HG03342 (cell line): ENCODE measurements at regions not wholly inside any gene's neighbourhood (a gene's known extent, or its start where the extent isn't known, plus 50 kb on each side); places are given as distances from the start of the nearest gene placed in this dataset.

Source experiments
- ATAC-seq: cut with Tn5 transposase; IDR thresholded peaks from one replicate; pipeline ENCODE4 v1.9.1; 2021; ENCODE audit warnings: mild to moderate bottlenecking, moderate library complexity; ENCODE audit not compliant: unreplicated experiment

GRCh38 chr9:20200991-20201431 is 412.2 kb upstream of the SLC24A2 start:
- ATAC-seq: no peak

DNA sequence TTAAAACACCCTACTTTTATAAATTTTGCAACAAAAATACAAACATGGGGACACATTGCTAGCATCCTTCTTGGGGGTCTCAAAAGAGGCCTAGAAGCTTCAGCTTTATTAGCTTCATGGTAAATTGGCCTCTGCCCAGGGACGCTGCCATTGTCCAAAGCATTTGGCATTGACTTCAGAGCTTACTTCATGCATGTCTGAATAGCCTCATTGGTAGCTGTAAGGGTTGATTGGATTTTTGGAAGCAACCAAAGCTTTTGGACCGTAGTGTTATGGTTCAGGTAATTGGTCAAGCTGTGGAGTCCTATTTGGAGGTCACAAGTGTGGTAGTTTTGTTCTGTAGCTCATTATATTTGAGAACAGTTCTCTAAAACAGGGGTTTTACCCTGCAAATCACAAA is 411.7 kb upstream of the SLC24A2 start:
- no peak for ATAC-seq

DNA sequence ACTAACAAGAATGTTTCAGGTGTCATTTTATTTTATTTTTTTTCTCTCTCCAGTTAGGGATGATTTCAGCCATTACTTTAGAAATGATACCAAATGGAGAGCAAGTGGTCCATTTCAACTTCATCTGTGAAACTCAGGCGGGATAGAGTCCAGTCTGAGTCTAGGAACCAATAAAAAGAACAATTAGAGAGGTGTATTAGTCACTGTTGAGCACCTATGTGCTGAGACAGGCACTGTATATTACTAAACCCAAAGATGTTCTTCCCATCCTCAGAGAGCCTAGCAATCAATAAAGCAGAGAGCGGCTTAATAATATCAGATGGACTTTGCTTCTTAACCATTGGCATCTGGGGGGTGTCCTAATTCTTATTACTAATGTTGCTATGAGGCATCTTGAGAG is 410.3 kb upstream of the SLC24A2 start:
- no peak for ATAC-seq

GRCh38 chr9:20197976-20198685 is 409.3 kb upstream of the SLC24A2 start:
- ATAC-seq: no peak

DNA sequence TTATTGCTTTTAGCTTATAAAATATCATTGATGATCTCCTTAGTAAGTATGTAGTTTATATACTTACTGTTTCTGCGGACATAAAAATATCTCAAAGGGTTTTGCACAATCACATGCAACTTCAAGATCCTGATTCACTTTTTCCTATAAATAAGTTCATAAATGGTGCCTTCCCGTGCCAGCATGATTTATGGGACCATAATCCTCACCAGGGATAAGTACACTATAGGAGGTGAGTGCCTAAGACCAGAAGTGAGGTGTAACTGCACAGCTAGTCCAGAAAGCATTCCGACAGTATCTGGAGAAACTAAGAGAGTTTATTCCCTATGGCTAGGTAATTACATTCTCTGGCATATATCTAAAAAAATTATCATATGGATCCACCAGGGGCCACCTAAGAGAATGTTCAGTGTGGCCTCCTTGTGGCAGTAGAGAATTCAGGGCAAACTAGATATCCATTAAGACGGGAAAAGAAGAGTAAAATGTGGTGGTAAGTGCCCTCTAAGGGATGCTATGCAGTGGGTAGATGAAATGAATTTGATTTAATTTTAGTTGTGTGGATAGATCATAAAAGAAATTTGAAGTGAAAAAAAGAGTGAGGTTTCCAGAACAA is 402.5 kb upstream of the SLC24A2 start:
- ATAC-seq: no peak

DNA sequence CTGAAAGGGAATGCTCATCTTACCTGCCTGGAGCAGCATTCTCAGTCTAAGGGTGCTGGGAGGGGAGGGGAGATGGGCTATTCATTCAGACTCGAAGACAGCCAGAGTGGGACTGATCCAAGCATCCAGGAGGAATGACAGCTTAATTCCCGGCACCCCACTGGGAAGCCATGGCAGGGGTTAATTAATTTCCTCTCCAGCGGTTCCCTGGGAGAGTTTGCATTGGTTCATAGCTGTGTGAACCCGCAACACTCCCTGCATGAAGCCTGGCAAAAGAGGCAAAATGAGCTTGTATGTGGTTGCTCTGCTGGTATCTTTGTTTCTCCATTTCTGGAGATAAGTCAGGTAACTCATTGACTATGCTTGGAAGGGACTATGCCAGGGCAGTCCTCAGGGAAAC is 401.0 kb upstream of the SLC24A2 start:
- no peak for ATAC-seq

GRCh38 chr9:20188616-20189369 is 400.0 kb upstream of the SLC24A2 start:
- no peak for ATAC-seq

DNA sequence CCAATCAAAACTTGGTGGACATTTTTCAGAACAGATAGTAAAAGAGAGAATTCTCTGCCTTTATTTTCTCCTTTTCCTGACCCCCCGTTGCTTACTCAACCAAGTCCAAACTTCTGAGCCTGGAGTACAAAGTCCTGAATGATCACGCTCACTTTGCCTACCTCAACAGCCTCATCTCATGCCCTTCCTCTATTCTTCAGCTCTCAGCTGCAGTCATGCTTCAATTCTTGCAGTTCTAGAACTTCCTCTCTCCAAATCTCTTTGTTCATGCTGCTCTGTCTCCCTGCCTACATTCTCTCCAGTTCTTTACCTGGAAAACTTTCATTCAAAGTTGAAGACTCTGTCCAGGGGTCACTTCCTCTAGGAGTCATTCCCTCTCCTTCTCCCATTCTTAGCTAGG is 398.5 kb upstream of the SLC24A2 start:
- ATAC-seq: no peak

DNA sequence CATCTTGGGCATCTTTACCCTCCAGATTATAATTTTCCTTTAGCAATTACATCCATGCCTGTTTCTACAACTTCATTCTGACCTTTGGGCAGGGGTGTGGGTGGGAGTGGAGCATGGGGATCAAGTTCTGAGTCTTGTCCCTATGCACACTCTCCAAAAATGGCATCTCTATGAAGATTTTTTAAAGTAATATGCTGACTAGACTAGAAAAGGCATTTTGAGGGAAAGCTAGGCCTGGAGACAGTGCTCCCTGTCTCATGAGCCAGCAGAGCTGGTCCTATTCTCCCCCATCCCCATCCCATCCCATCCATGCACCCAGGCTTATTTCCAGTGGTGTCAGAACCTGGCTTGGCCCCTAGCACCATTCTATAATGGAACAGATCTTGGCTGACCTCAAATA is 398.0 kb upstream of the SLC24A2 start:
- no peak for ATAC-seq

DNA sequence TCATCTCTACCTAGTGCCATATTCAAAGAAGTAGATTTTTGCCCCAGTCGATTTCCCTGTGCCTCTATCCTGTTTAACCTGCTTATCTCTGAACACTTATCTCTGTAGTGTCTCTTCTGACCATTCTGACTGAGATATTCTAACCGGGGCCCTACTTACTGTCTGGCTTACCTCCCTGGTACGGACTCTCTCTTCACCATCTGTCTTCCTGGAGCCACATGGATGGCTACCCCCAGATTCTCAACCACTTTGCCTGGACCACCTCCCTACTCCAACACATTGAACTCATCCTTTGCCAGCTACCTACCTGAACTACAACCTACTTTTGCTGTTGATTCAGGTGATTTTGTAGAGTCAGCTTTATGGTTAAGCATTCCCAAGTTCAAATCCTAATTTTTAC is 397.4 kb upstream of the SLC24A2 start:
- ATAC-seq: no peak

GRCh38 chr9:20184541-20184940 is 395.7 kb upstream of the SLC24A2 start:
- no peak for ATAC-seq

DNA sequence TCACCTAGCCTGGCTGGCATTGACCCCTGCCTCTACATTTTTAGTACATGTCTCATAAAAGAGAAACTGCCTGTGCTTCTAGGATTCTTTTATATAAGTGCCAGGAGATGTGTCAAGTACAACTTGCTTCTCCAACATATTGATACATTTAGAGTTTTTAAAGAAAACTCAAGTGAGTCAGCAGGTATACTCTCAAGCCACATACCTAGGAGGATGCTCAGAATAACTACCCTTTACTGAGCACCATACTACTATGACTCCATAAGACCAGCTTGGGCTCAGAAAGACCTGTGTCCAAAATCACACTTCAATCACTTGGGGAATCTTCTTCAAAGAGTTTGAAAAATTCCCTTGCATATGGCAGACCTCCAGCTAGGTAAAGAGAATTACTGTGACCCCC is 389.8 kb upstream of the SLC24A2 start:
- no peak for ATAC-seq

GRCh38 chr9:20178197-20178596 is 389.4 kb upstream of the SLC24A2 start:
- ATAC-seq: no peak

GRCh38 chr9:20170122-20170521 is 381.3 kb upstream of the SLC24A2 start:
- no peak for ATAC-seq

- no peak for ATAC-seq
Measured at GRCh38 chr9:20152151-20152725, 363.4 kb upstream of the SLC24A2 start.

DNA sequence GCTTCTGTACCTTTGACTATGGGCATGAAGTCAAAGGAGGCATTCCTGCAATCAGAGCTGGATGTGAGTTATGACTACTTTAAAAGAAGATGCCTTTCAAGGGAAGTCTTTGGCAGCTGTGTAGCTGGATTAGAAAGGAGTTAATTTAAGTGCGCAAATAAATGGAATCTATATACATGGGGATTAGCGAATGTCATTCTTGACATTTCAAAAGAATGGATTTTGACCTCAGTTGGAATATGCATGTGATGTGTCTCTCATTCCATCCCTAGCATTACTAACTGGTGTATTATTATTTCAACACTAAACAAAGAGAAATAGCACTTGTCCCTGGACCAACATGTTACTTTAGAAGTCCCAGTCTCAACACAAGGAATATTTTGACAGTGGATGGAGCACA is 359.6 kb upstream of the SLC24A2 start:
- no peak for ATAC-seq

GRCh38 chr9:20144197-20144596 is 355.4 kb upstream of the SLC24A2 start:
- ATAC-seq: no peak

DNA sequence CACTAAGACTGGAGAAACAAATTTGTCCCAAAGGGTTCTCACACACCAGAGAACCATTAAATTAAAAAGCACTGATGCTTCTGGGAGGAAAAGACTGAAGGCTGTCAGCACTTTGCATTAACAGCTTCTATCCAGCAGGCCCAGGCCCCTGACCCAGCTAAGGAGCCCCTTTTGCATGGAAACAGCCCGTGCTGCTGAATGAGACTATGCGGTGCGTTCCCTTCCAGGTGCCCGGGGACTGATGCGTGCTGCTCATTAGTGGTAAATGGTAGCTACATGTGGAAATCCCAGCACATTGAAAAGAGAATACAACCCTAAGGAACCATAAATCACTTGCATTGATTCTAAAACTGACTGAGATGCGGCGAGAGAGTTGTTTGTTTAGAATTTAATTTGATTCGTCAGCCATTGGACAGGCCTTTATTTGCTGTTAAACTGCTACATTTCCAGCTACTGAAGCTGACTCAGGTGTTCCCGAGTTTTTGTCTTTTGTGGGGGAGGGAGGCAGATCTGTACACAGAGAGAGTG is 351.0 kb upstream of the SLC24A2 start:
- ATAC-seq: no peak

DNA sequence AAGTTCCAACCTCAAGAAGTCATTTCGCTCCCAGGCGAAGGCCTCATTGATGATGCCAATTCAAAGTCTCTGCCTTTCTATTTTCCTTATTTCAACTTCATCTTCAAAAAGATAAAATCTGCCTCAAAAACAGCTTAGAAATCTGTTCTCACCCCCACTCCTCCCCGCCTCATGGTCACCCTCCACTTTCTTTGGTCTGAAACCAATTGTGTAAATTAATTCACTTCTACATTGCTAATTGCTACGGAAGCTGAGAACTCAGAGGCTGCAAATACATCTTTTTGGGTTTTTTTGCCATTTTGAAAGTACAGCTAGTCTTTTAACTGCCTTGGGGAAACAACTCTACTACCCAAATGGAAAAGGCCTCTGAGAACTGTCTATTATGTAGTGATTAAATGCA is 350.0 kb upstream of the SLC24A2 start:
- no peak for ATAC-seq

DNA sequence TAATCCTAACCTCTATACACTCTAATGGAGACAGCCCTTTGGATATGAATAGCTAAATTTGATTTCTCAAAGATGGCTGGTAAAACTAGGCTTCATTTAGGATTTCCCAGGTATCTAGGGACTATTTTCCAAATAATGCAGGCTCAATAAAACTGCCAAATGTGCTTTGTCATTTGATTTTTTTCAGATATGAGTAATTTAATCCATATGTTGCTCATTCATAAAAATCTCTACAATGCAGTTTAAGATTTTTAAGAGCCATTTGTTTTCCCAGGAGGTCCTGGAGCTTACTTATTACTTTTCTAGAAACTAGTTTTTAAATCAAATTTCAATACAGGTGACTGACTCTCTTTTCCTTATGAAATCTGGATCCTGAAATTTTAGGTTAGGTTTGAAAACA is 349.3 kb upstream of the SLC24A2 start:
- no peak for ATAC-seq

DNA sequence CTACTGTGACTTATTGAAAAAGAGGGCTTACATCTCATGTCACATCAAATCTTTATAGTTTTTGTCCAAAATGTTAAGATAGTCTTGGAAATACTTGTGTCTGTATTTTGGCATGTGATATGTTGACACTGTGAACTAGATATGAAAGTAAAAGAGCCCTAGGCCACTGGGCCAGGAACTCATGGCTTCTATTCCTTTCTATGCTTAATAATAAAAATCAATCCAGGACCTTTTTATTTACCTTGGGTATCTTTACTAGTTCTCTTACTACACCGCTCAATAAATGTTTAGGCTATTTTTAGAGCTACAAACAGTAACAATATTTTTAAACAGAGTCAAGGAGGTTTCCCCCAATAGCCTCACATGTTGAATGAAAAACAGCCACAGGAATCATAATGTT is 348.6 kb upstream of the SLC24A2 start:
- ATAC-seq: no peak
